Spleen (tissue), 11 donors: ENCODE measurements at regions not wholly inside any gene's neighbourhood (a gene's known extent, or its start where the extent isn't known, plus 50 kb on each side); places are given as distances from the start of the nearest gene placed in this dataset.

ENCODE experiments used
- DNase-seq: peaks from one replicate; pipeline ENCODE4 v3.0.0-alpha.2; 2020
- H3K27ac ChIP-seq, 8 donors: fragments of 200-600 bp; sonication (generic) in 7 of 8; 1 replicate in 4 of 8; 2 replicates in 4 of 8; pipeline versions ENCODE4 v1.5.0 to v1.8.0; 2016 to 2021; ENCODE audit warnings: inconsistent platforms in 4 of 8, mild to moderate bottlenecking in 4 of 8, moderate library complexity in 1 of 8
- H3K27me3 ChIP-seq, 7 donors: fragments of 200-600 bp; sonication (generic) in 6 of 7; replicated peaks in 1 of 7; 1 replicate in 4 of 7; 2 replicates in 3 of 7; pipeline versions ENCODE4 v1.5.0 to v1.8.0; 2016 to 2021; ENCODE audit warnings: inconsistent platforms in 3 of 7, mild to moderate bottlenecking in 1 of 7
- H3K36me3 ChIP-seq, 6 donors: fragments of 200-600 bp; sonication (generic) in 5 of 6; 1 replicate in 4 of 6; 2 replicates in 2 of 6; pipeline versions ENCODE4 v1.5.0 to v1.8.0; 2016 to 2021; ENCODE audit warnings: inconsistent platforms in 2 of 6
- H3K4me1 ChIP-seq, 6 donors: fragments of 200-600 bp; sonication (generic) in 5 of 6; 1 replicate in 3 of 6; 2 replicates in 3 of 6; pipeline versions ENCODE4 v1.5.0 to v1.8.0; 2016 to 2021; ENCODE audit warnings: inconsistent platforms in 3 of 6
- H3K4me3 ChIP-seq, 8 donors: fragments of 200-600 bp; sonication (generic) in 7 of 8; 1 replicate in 4 of 8; 2 replicates in 4 of 8; pipeline versions ENCODE4 v1.5.0 to v1.8.0; 2016 to 2021; ENCODE audit warnings: inconsistent platforms in 4 of 8, mild to moderate bottlenecking in 4 of 8, moderate library complexity in 2 of 8
- H3K9me3 ChIP-seq, 8 donors: fragments of 200-600 bp; sonication (generic) in 7 of 8; 1 replicate in 4 of 8; 2 replicates in 4 of 8; pipeline versions ENCODE4 v1.5.0 to v1.8.0; 2016 to 2021; ENCODE audit warnings: inconsistent platforms in 4 of 8
- CTCF ChIP-seq, 11 experiments: fragments of 200-600 bp in 7 of 11; fragments of 450-650 bp in 4 of 11; sonication (generic) in 4 of 11; IDR thresholded peaks in 8 of 11; conservative IDR thresholded peaks in 3 of 11; 1 replicate in 7 of 11; 2 replicates in 4 of 11; pipeline versions ENCODE4 v1.4.0 to v1.8.0; 2016 to 2021; ENCODE audit warnings: antibody characterized with exemption in 11 of 11, inconsistent platforms in 4 of 11, mild to moderate bottlenecking in 1 of 11
- POLR2A ChIP-seq, 3 donors: fragments of 450-650 bp; IDR thresholded peaks; one replicate each; pipeline ENCODE4 v1.5.1; 2017; ENCODE audit warnings: antibody characterized with exemption in 3 of 3, mild to moderate bottlenecking in 1 of 3
- POLR2AphosphoS5 ChIP-seq, 3 donors: sonication (generic); formaldehyde crosslinking; IDR thresholded peaks; one replicate each; pipeline ENCODE4 v1.5.1; 2017; ENCODE audit warnings: antibody characterized with exemption in 3 of 3
- WGBS, 5 donors: extraction: QIAGEN DNeasy Blood & Tissue Kit in 3 of 5; methylation state at CpG; one replicate each; pipeline versions ENCODE4 v1.1.5 to v1.1.7; 2013 to 2018; 5-methylcytosine and 5-hydroxymethylcytosine counted together
- intact Hi-C: fragments of 100-400 bp; cut with DNase I; formaldehyde crosslinking; loops from one replicate; pipeline ENCODE4 v1.15.0; 2023; ENCODE audit warnings: low total_unique reads
- donor health status: healthy with polysubstance abuse.
- donor health status: DM: no; HTN: no; CAD: no; lungs with moderate emphysema.
- donor health status: DM: no; HTN: no; CAD: no.
- donor health status: Bipolar disorder and iron deficiency.
- donor health status: healthy.
- donor health status: DM: no; HTN: no; CAD: no.
- donor health status: DM: yes; HTN: yes; CAD: no.

- no peaks in the 10 kb centered on the region for H3K4me1 ChIP-seq
- no peaks in the 10 kb centered on the region for H3K36me3 ChIP-seq
- WGBS, 5 donors: 62 to 81% (median 79%) methylated on average over 9 of the region's 9 CpGs
These were observed 1324.4 kb upstream of the EYS start for GRCh38 chr6:67031451-67031850.

GRCh38 chr6:67030861-67031260 is 1323.8 kb upstream of the EYS start:
- 92 to 97% (median 95%) methylated on average over 7 to 19 of the region's 19 CpGs for WGBS, 5 donors
- Histone ChIP-seq H3K36me3 (no peaks in the 10 kb centered on the region), H3K27me3 (no peaks in the 10 kb centered on the region), H3K9me3 (peaks cover 0 to 26% (median 13%) of the 10 kb centered on the region in 8 donors), H3K27ac (no peak overlapping the region), H3K4me1 (no peaks in the 10 kb centered on the region), H3K4me3 (no peak overlapping the region)
- TF ChIP-seq POLR2AphosphoS5 (IDR thresholded peaks at IDR 0.05): no peak
- TF ChIP-seq CTCF (IDR thresholded peaks at IDR 0.05 in 8 of 11, conservative IDR thresholded peaks at IDR 0.05 in 3 of 11): no peak
- TF ChIP-seq POLR2A (IDR thresholded peaks at IDR 0.05): no peak
- no peak for DNase-seq
- intact Hi-C loops: no loop called here

More at GRCh38 chr6:67031451-67031850, 1324.4 kb upstream of the EYS start:
- peaks cover 0 to 26% (median 13%) of the 10 kb centered on the region in 8 donors for H3K9me3 ChIP-seq
- no peaks in the 10 kb centered on the region for H3K27me3 ChIP-seq
- H3K4me3 ChIP-seq: no peak overlapping the region
- no peak for TF ChIP-seq POLR2AphosphoS5 (IDR thresholded peaks at IDR 0.05)
- no peak for TF ChIP-seq POLR2A (IDR thresholded peaks at IDR 0.05)
- intact Hi-C loops: no loop called here
- no peak for DNase-seq
- no peak overlapping the region for H3K27ac ChIP-seq

- Histone ChIP-seq H3K4me3 (no peak overlapping the region), H3K4me1 (no peaks in the 10 kb centered on the region), H3K36me3 (no peaks in the 10 kb centered on the region), H3K27ac (no peak overlapping the region), H3K27me3 (no peaks in the 10 kb centered on the region), H3K9me3 (peaks cover 0 to 6% (median 0%) of the 10 kb centered on the region in 8 donors)
- TF ChIP-seq POLR2A (IDR thresholded peaks at IDR 0.05) (no peak), CTCF (IDR thresholded peaks at IDR 0.05 in 8 of 11, conservative IDR thresholded peaks at IDR 0.05 in 3 of 11) (no peak), POLR2AphosphoS5 (IDR thresholded peaks at IDR 0.05) (no peak)
- no peak for DNase-seq
- WGBS, 5 donors: 56 to 83% (median 65%) methylated on average over 1 of the region's 1 CpG
- intact Hi-C loops: no loop called here
These were observed 1310.0 kb upstream of the EYS start for GRCh38 chr6:67016921-67017460.

- no peaks in the 10 kb centered on the region for H3K27me3 ChIP-seq
- WGBS, 5 donors: 65 to 76% (median 72%) methylated on average over 4 of the region's 4 CpGs
- H3K4me3 ChIP-seq: no peak overlapping the region
- H3K36me3 ChIP-seq: no peaks in the 10 kb centered on the region
- intact Hi-C loops: no loop called here
- H3K27ac ChIP-seq: no peak overlapping the region
- H3K9me3 ChIP-seq: peaks cover 0 to 5% (median 0%) of the 10 kb centered on the region in 8 donors
- TF ChIP-seq CTCF (IDR thresholded peaks at IDR 0.05 in 8 of 11, conservative IDR thresholded peaks at IDR 0.05 in 3 of 11): no peak
- TF ChIP-seq POLR2AphosphoS5 (IDR thresholded peaks at IDR 0.05): no peak
- TF ChIP-seq POLR2A (IDR thresholded peaks at IDR 0.05): no peak
- no peak for DNase-seq
- H3K4me1 ChIP-seq: no peaks in the 10 kb centered on the region
These were observed 1304.4 kb upstream of the EYS start for GRCh38 chr6:67011441-67011840.
